ENCODE measurements at regions not wholly inside any gene's neighbourhood (a gene's known extent, or its start where the extent isn't known, plus 50 kb on each side); places are given as distances from the start of the nearest gene placed in this dataset.

DNA sequence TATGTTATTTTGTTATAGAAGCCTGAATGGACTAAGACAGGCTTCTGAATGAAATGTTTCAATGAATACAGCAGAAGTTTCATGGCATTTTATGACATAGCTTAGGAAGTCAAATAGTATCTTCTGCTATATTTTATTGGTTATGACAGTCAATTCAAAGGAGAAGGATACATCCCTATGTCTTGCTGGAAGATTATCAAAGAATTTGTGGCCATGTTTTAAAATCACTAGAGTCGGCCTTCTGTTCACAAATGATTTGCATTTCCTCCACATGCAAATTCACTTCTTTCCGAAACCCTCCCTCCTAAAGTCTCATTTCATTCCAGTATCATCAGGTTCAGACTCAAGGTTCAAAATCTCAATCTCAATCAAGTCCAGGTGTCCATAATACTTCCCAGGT, 679.2 kb upstream of the ADAMTS5 start:
- DNase-seq (ENCODE audit: extremely low spot score, insufficient read length, low read depth) (no peak), FAIRE-seq (no peak)

DNA sequence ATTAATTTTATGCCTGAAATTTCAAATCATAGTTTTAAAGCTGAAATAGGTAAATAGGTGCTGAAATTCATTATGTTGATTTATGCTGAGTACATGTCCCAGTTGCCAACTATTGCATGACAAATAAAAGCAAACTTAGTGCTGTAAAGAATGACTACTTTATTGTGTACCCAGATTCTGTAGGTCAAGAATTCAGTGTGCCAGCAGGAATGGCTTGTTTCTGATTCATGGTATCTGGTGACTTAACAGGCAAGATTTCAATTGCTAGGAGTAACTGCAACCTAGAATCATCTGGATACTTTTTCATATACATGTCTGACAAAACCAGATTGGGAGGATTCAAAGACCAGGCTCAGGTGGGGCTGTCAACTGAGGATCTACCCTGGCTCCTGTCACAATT, 678.4 kb upstream of the ADAMTS5 start:
- FAIRE-seq = no peak
- DNase-seq (ENCODE audit: extremely low spot score, insufficient read length, low read depth) = no peak

DNA sequence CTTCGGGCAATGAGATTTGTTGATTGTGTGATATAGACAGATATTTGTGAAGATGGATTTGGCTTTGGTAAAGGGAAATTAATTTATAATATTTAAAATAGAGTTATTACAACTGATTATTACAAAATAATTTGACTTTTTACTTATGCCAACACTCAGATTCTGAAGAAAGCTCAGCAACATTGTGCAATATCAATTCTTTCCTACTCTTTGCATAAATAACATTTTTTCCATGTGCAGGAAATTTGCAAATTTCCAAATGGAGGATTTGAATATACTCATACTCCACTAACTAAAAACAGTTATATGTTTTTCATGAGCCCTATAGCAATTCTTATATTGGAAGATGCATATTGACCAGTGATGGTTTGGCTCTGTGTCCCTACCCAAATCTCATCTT, 676.4 kb upstream of the ADAMTS5 start:
- DNase-seq (ENCODE audit: extremely low spot score, insufficient read length, low read depth) (no peak), FAIRE-seq (no peak)

DNA sequence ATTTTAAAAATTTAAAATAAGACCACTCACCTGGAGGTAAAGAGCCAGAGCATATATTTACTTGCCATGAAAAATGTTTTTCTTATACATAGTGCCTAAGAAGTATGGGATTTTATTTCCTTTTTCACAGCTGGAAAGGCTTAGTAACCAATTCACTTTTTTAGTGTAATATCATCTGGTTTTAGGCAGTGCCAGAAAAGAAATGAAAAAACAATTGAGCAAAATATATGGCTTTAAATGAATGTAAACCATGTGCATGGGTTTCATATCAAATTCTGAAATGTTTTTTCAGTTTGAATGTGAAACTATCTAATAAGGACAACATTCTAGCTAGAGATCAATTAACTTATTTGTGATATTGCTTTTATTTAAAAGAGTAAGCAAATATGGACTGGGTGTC, 672.4 kb upstream of the ADAMTS5 start:
- no peak for FAIRE-seq

DNA sequence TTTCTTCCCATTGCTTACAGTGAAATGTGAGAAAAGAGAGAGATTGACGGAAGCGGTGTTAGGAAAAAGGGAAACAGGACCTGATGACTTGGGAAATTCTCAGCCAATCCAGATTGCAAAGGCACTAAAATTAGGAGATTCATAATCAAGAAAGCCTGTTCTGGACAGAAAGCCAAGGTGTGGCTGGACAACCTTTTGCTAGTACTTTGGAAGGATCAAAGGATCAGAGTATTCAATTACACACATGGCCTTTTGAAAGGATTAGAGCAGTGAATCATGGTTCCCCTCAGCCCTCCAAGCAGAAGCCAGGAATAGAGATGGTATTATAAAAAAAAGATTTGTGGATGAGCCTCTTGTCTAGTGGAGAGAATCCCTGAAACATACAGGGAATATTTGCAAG, 669.8 kb upstream of the ADAMTS5 start:
- DNase-seq (ENCODE audit: extremely low spot score, insufficient read length, low read depth) = no peak
- FAIRE-seq = no peak

More for the DNA sequence above, 672.4 kb upstream of the ADAMTS5 start:
- DNase-seq (ENCODE audit: extremely low spot score, insufficient read length, low read depth) = no peak

DNA sequence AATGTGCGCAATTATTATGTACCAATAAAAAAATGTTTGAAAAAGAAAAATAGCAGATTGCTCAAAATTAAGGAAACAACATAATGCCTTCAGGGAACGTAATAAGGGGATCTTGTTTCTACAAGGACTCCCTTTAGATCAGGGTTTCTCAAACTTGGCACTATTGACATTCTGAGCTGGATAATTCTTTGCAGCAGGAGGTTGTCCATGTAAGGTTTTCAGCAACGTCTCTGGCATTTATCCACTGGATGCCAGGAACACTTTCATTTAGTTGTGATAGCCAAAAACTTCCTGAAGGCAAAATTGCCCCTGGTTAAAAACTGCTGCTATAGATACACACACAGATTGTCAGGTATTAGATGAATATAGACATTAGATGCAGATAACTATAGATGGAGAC, 666.7 kb upstream of the ADAMTS5 start:
- DNase-seq (ENCODE audit: extremely low spot score, insufficient read length, low read depth) (no peak), FAIRE-seq (no peak)

DNA sequence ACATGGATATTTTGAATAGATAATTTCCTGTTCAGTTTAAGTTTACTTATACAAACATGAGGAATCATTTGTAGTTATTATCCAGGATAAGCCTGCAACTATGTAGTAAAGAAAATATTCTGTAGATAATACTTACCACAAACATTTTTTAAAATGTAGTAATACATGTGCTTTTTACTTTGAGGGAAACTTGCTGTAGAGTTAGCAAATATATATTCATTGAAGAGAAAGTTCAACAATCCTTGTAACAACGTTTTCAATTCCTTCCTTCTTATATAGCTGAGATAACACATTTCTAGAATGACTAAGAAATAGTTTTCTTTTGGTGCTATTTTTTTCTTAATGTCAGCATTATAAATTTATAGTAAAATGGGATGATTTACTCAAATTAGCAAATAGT, 664.6 kb upstream of the ADAMTS5 start:
- FAIRE-seq (no peak), DNase-seq (ENCODE audit: extremely low spot score, insufficient read length, low read depth) (no peak)

DNA sequence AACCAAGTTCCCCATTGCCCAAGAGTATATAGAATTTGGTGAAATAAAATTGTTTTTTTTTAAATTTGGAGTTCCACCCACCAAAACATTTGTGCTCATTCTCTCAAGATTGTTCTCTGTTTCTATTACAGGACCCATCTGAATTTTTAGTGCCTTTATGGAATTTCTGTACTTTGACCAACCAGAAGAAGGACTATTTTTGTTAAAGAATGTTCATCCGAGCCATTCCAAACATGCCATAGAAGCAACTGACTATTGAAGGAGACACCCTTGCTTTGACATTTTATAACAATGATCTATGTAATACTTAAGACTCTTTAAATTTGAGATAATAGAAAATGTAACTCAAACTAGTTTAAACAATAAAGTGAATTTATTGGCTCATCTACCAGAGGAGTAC, 655.7 kb upstream of the ADAMTS5 start:
- no peak for FAIRE-seq
- no peak for DNase-seq (ENCODE audit: extremely low spot score, insufficient read length, low read depth)

DNA sequence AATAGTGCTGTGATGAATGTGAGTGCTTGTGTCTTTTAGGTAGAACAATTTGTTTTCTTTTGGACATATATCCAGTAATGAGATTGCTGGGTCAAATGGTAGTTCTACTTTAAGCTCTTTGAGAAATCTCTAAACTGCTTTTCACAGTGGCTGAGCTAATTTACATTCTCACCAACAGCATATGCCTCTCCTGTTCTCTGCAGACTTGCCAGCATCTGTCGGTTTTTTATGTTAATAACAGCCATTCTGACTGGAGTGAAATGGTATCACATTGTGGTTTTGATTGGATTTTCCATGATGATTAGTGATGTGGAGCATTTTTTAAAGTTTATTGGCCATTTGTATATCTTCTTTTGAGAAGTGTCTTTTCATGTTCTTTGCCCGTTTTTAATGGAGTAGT, 647.3 kb upstream of the ADAMTS5 start:
- FAIRE-seq = no peak

DNA sequence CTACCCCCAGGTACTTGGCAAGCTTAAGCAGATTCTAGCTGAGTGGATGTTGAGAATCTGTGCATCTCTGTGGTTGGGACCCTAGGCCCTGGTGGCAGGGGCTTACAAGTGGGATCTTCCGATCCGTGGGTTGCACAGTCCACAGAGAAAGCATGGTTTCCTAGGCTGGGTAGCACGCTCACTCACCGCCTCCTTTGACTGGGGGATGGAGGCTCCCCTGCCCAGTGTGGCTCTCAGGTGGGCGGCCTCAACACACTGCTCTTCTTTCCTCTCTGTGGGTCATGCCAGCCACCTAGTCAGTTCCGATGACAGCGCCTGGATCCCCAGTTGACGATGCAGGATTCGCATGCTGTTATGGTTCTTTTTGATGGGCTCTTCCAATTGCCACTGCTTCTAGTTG, 639.5 kb upstream of the ADAMTS5 start:
- no peak for DNase-seq (ENCODE audit: extremely low spot score, insufficient read length, low read depth)

More for the DNA sequence above, 647.3 kb upstream of the ADAMTS5 start:
- DNase-seq (ENCODE audit: extremely low spot score, insufficient read length, low read depth) = no peak

DNA sequence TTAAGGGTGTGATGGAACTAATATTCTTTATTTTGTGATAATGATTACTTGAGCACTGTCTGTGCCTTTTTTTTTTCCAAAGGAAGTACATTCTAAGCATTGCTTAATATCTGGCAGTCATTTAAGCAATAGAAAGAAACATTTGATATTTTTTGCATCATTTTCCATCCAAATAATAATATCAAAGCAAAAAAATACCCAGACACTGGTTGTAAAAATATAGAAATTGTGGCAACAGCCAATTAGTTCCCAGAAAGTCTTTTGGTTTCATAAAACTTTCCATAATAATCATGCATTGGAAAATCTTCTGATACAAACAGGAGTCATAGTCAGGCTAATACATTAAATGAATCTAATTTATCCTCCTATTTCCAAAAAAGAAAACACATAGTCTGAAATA, 629.3 kb upstream of the ADAMTS5 start:
- no peak for DNase-seq (ENCODE audit: extremely low spot score, insufficient read length, low read depth)
- no peak for FAIRE-seq

More for the DNA sequence above, 639.5 kb upstream of the ADAMTS5 start:
- FAIRE-seq = no peak

DNA sequence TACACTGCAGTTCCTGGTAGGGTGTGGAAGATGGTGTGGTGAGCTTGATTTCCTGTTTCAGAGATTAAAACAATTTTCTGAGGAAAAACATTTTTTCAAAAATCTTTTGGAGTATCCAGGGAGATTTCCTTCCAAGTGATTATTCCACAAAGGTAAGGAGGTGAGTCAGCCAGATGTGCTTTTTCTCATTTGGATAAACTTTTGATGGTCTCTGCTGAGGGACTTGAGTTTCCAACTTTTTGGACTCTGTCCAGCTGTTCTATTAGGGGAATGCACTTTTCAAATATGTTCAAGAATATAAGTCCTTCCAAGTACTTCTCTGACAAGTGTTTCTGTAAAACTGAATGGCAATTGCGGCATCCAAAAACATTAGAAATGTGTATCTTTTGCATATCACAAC, 628.8 kb upstream of the ADAMTS5 start:
- no peak for FAIRE-seq

DNA sequence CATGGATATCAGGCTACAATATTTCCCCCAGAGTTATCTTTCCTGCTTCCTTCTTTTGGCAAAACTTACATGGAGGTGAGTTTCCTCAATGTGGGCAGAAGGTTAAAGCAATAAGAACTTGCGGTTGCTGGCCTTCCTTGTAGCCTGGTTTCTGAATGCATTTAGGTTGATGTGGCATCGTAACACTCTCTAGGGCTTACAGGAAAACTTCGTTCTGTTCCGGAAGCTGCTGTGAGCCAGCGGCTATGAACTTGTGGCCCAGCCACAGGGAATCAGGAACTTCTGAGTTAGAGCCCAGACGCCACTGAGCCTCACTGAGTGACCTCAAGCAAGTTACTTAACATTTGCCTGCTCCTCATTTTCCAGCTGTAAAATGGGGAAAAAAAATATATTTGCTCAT, 623.4 kb upstream of the ADAMTS5 start:
- no peak for FAIRE-seq
- DNase-seq (ENCODE audit: extremely low spot score, insufficient read length, low read depth) = no peak

More for the DNA sequence above, 628.8 kb upstream of the ADAMTS5 start:
- DNase-seq (ENCODE audit: extremely low spot score, insufficient read length, low read depth) = no peak

DNA sequence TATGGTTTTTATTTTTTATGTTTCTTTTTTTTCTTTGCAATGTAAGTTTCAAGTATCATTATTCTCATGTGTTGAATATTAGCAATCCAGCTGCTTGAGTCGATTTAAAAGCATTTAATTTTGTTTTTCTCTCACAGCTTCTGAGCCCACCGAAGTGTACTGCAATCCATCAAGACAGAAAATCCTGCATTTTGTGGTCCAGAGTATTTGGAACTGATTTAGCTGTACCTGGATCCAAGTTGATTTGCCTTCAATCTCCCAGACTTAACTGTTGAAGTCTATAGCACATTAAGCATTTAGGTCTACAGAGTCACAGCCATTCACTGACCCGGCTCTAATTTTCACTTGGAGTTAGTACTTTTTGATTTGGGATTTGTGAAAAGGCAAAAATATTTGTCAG, 622.9 kb upstream of the ADAMTS5 start:
- no peak for FAIRE-seq
- DNase-seq (ENCODE audit: extremely low spot score, insufficient read length, low read depth) = no peak

DNA sequence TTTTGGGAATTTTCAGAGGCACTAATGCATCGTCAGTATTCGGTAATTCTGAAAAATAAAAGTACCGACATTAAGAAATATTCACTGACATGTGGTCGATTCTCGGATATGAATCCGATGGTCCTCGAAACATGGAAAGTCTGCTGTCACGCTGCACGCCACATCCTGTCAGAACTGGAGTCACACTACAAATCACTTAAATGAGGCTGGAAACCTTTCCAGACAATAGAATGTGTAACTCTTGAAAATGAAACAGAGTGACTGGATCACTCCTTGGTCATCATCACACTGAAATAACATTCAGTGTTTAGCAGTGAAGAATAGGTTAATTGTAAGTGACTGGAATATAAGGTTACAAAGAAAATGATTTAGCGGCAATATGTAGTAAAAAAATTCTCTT, 620.1 kb upstream of the ADAMTS5 start:
- FAIRE-seq = no peak

DNA sequence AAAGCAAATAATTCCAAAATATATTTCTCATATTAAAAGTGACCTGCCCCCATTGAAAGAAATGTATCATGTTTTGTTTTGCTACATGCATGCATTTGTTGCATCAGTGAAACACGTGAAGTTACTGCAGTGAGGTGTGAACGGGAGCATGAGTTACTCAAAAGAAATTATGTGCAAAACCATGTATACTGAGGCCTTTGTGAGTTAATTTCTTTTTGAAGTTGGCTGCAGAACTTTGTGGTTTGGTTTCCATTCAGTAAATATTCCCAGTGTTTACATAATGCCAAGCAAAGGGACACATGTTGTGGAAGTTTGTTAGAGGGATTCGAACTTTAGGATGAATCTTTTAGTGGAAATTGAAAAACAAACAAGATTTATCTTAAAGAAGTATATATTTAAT, 619.4 kb upstream of the ADAMTS5 start:
- DNase-seq (ENCODE audit: extremely low spot score, insufficient read length, low read depth) (no peak), FAIRE-seq (no peak)

More for the DNA sequence above, 620.1 kb upstream of the ADAMTS5 start:
- no peak for DNase-seq (ENCODE audit: extremely low spot score, insufficient read length, low read depth)

DNA sequence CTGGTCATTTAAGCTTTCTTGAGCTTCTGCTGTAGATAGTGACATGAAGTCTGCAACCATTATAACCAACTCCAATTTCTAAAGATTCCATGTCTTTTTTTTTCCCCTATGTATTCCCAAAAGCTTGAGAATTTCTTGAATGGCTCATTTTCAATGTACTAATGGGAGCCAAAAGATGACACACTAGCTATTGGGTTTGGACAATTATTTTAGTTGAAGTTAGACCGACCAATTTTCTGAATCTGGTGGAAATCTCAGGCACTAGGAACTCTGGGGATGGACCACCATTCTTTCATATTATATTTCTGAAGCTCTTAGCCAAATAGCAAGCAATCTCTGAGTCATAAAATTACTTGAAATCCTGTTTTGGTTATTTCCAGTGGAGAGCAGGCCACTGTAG, 617.4 kb upstream of the ADAMTS5 start:
- FAIRE-seq = no peak
- no peak for DNase-seq (ENCODE audit: extremely low spot score, insufficient read length, low read depth)

DNA sequence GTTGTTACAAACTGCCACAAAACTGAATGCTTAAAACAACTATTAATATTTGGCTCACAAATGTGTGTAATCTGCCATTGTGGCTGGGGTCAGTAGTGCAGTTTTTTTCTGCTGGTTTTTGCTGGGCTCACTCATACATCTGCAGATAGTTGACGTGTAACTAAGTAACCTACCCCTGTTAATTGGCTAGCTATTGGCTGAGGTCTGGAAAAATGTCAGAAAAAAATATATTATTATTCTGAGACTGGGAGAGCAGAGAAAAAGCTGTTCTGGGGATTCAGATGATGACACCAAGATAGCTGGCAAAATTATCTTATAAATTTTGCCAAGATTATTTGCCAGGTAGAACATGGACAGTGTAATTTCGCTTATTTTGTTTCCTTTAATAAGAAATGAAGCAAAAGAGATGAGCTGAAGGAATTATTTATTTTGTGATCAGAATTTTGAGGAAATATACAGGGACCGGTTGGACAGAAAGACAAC, 616.1 kb upstream of the ADAMTS5 start:
- DNase-seq (ENCODE audit: extremely low spot score, insufficient read length, low read depth) (no peak), FAIRE-seq (no peak)

DNA sequence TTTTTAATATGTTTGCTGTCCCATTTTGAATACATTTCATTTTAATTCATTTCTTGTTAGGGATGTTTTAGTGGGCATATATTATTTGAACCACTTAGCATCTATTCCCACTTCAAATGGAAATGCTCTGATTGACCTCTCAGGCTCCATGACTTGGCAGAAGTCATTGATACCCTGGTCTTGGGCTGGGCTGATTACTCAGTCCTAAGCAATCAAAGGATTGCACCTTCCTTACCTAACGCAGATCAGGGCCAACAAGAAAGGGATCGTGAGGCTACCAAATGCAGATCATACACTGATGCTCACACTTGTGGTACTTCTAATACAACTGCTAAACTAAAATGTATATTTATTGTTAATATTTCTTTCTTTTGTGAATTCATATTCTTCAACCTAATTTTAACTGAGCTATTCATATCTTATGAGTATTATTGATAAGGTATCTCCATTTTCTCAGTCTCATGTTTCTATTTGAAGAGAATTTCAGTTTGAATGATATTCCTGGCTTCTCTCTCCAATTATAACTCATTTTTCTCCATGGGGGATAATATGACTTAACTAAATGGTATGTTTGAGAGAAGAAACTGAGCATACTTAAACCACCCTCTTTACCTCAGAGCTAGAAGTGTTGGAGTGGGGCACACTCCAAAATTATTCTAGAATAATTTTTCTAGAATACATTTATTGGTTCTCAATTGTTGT, 615.5 kb upstream of the ADAMTS5 start:
- DNase-seq (ENCODE audit: extremely low spot score, insufficient read length, low read depth) (no peak), FAIRE-seq (no peak)

DNA sequence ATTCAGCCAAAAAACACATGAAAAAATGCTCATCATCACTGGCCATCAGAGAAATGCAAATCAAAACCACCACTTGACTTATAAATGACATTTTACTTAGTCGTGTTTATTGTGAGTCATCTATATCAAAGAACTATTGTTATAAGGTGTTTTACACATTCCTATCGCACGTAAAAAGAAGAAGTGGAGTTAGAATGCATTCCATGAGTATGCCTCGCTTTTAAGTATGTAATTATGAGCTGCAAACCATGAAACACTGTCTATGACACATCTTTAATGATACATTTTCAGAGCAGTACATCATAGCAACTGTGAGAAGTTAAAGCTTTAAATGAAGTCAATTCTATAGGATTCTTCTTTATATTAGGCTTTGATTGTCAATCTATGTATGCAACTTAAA, 614.3 kb upstream of the ADAMTS5 start:
- DNase-seq (ENCODE audit: extremely low spot score, insufficient read length, low read depth) (no peak), FAIRE-seq (no peak)

DNA sequence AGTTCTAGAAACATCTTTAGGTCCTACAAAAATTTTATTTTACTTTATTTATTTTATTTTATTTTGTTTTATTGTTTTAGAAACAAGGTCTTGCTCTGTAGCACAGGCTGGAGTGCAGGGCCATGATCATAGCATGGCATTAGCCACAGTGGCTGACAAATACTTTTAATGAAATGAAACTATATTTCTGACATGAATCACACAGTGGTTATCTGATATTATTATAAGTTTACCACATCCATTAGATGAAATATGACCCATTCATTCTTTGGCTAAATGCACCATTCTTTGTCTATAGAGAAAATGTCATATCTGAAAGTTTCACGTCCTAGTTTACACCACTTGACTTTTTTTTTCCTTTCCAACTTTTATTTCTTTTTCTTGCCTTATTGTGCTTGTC, 613.4 kb upstream of the ADAMTS5 start:
- FAIRE-seq (no peak), DNase-seq (ENCODE audit: extremely low spot score, insufficient read length, low read depth) (no peak)

DNA sequence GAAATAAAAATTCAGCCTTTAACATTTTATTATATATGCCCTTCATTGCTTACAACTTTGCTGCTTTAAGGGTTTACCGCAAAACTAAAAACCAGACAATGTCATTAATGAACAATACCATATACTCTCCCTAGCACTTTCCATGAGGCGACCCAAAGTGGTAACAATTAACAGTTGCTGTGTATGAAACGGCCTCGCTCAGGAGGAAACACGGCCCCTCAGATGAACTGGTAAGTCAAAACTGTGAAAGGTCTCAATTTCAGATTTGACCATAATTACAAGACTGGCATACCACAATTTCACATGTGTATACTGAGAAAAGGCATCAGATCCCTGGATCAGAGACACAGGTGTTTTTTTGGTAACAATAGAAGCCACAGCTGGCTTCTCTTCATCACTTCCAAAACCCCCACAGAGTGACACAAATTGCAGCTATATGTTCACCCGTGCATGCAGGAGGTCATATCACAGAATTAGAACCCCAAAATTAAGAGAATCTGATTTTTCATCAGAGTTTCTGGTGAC, 611.9 kb upstream of the ADAMTS5 start:
- no peak for DNase-seq (ENCODE audit: extremely low spot score, insufficient read length, low read depth)

More for the DNA sequence above, 611.9 kb upstream of the ADAMTS5 start:
- no peak for FAIRE-seq

Data from GM18507 (cell line).